ENCODE measurements at regions not wholly inside any gene's neighbourhood (a gene's known extent, or its start where the extent isn't known, plus 50 kb on each side); places are given as distances from the start of the nearest gene placed in this dataset.
"Not testable (repeated sequence)": the region's sequence is repeated elsewhere in the genome, so short reads cannot be mapped to it uniquely, and the experiment has no call there.

GRCh38 chr1:96597218-96597617 is 124.4 kb upstream of the PTBP2 start:
- Histone ChIP-seq H3K36me3 (no peaks in the 10 kb centered on the region), H3K4me3 (ENCODE audit: low read depth, low read length) (no peak overlapping the region), H3K4me1 (no peaks in the 10 kb centered on the region), H3K9me3 (no peaks in the 10 kb centered on the region), H3K27me3 (no peaks in the 10 kb centered on the region)
- DNase-seq: no peak
- TF ChIP-seq, protein P1, sequence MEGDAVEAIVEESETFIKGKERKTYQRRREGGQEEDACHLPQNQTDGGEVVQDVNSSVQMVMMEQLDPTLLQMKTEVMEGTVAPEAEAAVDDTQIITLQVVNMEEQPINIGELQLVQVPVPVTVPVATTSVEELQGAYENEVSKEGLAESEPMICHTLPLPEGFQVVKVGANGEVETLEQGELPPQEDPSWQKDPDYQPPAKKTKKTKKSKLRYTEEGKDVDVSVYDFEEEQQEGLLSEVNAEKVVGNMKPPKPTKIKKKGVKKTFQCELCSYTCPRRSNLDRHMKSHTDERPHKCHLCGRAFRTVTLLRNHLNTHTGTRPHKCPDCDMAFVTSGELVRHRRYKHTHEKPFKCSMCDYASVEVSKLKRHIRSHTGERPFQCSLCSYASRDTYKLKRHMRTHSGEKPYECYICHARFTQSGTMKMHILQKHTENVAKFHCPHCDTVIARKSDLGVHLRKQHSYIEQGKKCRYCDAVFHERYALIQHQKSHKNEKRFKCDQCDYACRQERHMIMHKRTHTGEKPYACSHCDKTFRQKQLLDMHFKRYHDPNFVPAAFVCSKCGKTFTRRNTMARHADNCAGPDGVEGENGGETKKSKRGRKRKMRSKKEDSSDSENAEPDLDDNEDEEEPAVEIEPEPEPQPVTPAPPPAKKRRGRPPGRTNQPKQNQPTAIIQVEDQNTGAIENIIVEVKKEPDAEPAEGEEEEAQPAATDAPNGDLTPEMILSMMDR (IDR thresholded peaks at IDR 0.05; ENCODE audit: low read depth, low read length): no peak

DNA sequence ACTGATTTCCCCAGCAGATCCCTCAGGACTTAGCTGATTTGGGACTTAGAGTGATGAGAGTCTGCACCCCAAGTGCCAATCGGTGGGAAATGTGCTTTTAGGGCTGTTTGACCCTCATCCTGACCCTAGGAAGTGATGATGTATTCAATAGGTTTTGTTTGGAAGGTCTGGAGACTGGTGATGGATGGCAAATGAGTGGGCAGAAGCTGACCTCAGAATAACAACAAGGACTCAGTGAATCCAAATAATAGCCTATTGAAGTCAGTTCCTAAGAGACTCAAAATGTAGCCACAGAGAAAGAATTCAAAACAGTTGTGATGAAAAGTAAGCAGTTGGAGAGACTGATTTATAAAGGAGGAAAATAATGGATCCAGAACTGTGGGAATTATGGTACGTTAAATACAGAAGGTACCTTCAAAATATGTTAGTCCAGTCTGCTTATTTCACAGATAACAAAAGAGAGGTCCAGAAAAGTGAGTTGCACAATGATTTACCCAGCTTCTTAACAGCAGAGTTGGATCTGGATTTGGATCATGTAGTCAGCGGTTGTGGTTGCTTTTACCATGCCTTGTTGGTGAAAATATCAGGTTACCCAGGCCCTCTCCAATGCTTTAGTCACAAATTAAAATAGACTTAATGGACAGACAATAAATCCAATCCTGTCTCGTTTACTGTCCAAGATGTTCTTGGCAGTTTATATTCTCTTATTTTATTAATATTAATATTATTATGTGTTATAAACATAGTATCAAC is 123.0 kb upstream of the PTBP2 start:
- TF ChIP-seq, protein P1 (IDR thresholded peaks at IDR 0.05; ENCODE audit: low read depth, low read length): no peak
- Histone ChIP-seq H3K9me3 (no peaks in the 10 kb centered on the region), H3K27me3 (no peaks in the 10 kb centered on the region), H3K36me3 (no peaks in the 10 kb centered on the region), H3K4me3 (ENCODE audit: low read depth, low read length) (no peak overlapping the region), H3K4me1 (no peaks in the 10 kb centered on the region)
- DNase-seq: no peak

- not testable (repeated sequence) for H3K4me3 ChIP-seq (ENCODE audit: low read depth, low read length); H3K27me3 ChIP-seq; DNase-seq; H3K4me1 ChIP-seq; H3K36me3 ChIP-seq; H3K9me3 ChIP-seq
Measured at GRCh38 chr1:96604620-96605019, 117.0 kb upstream of the PTBP2 start.

DNA sequence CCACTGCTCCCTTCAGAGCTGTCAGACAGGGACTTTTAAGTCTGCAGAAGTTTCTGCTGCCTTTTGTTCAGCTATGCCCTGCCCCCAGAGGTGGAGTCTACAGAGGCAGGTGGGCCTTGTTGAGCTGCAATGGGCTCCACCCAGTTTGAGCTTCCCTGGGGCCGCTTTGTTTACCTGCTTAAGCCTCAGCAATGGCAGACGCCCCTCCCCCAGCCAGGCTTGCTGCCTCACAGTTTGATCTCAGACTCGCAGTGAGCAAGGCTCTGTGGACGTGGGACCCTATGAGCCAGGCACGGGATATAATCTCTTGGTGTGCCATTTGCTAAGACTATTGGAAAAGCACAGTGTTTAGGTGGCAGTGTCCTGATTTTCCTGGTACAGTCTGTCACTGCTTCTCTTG is 104.2 kb upstream of the PTBP2 start:
- H3K27me3 ChIP-seq; H3K9me3 ChIP-seq; DNase-seq; H3K4me1 ChIP-seq; H3K4me3 ChIP-seq (ENCODE audit: low read depth, low read length); H3K36me3 ChIP-seq: not testable (repeated sequence)

GRCh38 chr1:96632045-96632664 is 89.4 kb upstream of the PTBP2 start:
- TF ChIP-seq, protein P1 (IDR thresholded peaks at IDR 0.05; ENCODE audit: low read depth, low read length): no peak
- no peaks in the 10 kb centered on the region for H3K9me3 ChIP-seq
- no peaks in the 10 kb centered on the region for H3K27me3 ChIP-seq
- H3K4me1 ChIP-seq: no peaks in the 10 kb centered on the region
- H3K4me3 ChIP-seq (ENCODE audit: low read depth, low read length): no peak overlapping the region
- DNase-seq: no peak
- no peaks in the 10 kb centered on the region for H3K36me3 ChIP-seq

DNA sequence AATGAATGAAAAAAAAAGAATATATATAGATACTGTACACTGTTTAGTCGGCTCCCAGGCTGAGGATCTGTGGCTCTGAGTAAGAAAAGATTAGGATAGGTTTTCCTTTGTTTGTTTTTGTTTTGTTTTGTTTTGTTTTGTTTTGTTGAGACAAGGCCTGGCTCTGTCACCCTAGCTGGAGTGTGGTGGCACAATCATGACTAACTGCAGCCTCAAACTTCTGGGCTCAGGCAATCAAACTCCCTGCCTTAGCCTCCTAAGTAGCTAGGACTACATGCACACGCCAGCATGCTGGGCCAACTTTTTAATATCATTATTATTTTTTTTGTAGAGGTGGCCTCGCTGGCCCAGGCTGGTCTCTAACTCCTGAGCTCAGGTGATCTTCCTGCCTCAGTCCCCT is 87.9 kb upstream of the PTBP2 start:
- DNase-seq: no peak
- Histone ChIP-seq H3K4me1 (no peaks in the 10 kb centered on the region), H3K4me3 (ENCODE audit: low read depth, low read length) (no peak overlapping the region), H3K36me3 (no peaks in the 10 kb centered on the region), H3K27me3 (no peaks in the 10 kb centered on the region), H3K9me3 (no peaks in the 10 kb centered on the region)
- TF ChIP-seq, protein P1 (IDR thresholded peaks at IDR 0.05; ENCODE audit: low read depth, low read length): no peak

GRCh38 chr1:96634883-96635282 is 86.7 kb upstream of the PTBP2 start:
- no peaks in the 10 kb centered on the region for H3K36me3 ChIP-seq
- no peak overlapping the region for H3K4me3 ChIP-seq (ENCODE audit: low read depth, low read length)
- no peak for DNase-seq
- H3K9me3 ChIP-seq: no peaks in the 10 kb centered on the region
- TF ChIP-seq, protein P1 (IDR thresholded peaks at IDR 0.05; ENCODE audit: low read depth, low read length): no peak
- H3K27me3 ChIP-seq: no peaks in the 10 kb centered on the region
- no peaks in the 10 kb centered on the region for H3K4me1 ChIP-seq
